H1 (cell line): ENCODE measurements at regions not wholly inside any gene's neighbourhood (a gene's known extent, or its start where the extent isn't known, plus 50 kb on each side); places are given as distances from the start of the nearest gene placed in this dataset.

ENCODE experiments used
- CTCF ChIA-PET: fragments of 300-600 bp; sonication (Branson Sonifier 250); formaldehyde crosslinking; loops from one replicate; lab custom pipeline; 2021; ENCODE audit not compliant: partially characterized antibody; lab: Charles Lee
- POLR2A ChIA-PET: fragments of 300-600 bp; sonication (Branson Sonifier 250); formaldehyde crosslinking; loops from one replicate; lab custom pipeline; 2021; ENCODE audit warnings: inconsistent platforms; ENCODE audit not compliant: partially characterized antibody; lab: Charles Lee
- DNase-seq, 2 experiments: peaks; one replicate each; pipeline versions ENCODE4 v3.0.0 to v3.0.0-alpha.2; 2010 to 2022; ENCODE audit warnings: low spot score in 2 of 2, low read depth in 1 of 2, mixed read lengths in 1 of 2
- FAIRE-seq: peaks from 2 replicates; lab custom pipeline; 2011; peaks lifted over from hg19 to GRCh38; lab: Jason Lieb, UNC
- H2AFZ ChIP-seq: 2 replicates; pipeline ENCODE4 v1.8.1; 2012; ENCODE audit warnings: low read length, inconsistent platforms
- H2AK5ac ChIP-seq: 2 replicates; pipeline ENCODE4 v1.6.1; 2013; ENCODE audit warnings: low read depth, low read length
- H2BK120ac ChIP-seq: replicated peaks from 2 replicates; pipeline ENCODE3; 2013; ENCODE audit warnings: low read depth, low read length, inconsistent platforms
- H2BK12ac ChIP-seq: 2 replicates; pipeline ENCODE4 v1.6.1; 2013; ENCODE audit warnings: low read depth, low read length
- H2BK15ac ChIP-seq: 2 replicates; pipeline ENCODE4 v1.6.1; 2013; ENCODE audit warnings: low read length
- H2BK20ac ChIP-seq: 2 replicates; pipeline ENCODE4 v1.6.1; 2013; ENCODE audit warnings: low read length
- H2BK5ac ChIP-seq: 2 replicates; pipeline ENCODE4 v1.6.1; 2013; ENCODE audit warnings: low read depth, low read length
- H3K14ac ChIP-seq: 2 replicates; pipeline ENCODE4 v1.6.1; 2013; ENCODE audit warnings: inconsistent platforms; ENCODE audit not compliant: insufficient read length
- H3K18ac ChIP-seq: 2 replicates; pipeline ENCODE4 v1.6.1; 2013; ENCODE audit warnings: low read length; ENCODE audit errors: extremely low read depth
- H3K23ac ChIP-seq: 2 replicates; pipeline ENCODE4 v1.6.1; 2013; ENCODE audit warnings: inconsistent platforms; ENCODE audit not compliant: insufficient read length
- H3K23me2 ChIP-seq: 2 replicates; pipeline ENCODE4 v1.6.1; 2013; ENCODE audit warnings: low read depth, low read length
- H3K27ac ChIP-seq: 2 replicates; pipeline ENCODE4 v1.6.1; 2011; ENCODE audit warnings: low read depth, low read length, inconsistent platforms
- H3K27me3 ChIP-seq, 4 experiments: replicated peaks in 1 of 4; 1 replicate in 1 of 4; 2 replicates in 3 of 4; pipeline versions ENCODE4 v1.6.1 to v1.8.1; 2011 to 2013; ENCODE audit warnings: low read length in 3 of 4, mild to moderate bottlenecking in 3 of 4, inconsistent platforms in 2 of 4, mixed read lengths in 2 of 4, moderate library complexity in 1 of 4; ENCODE audit not compliant: control insufficient read depth in 3 of 4, insufficient read depth in 3 of 4; ENCODE audit errors: extremely low read depth in 1 of 4
- H3K36me3 ChIP-seq, 4 experiments: 2 replicates each; pipeline versions ENCODE4 v1.6.1 to v1.8.1; 2011 to 2013; ENCODE audit warnings: mild to moderate bottlenecking in 4 of 4, low read length in 3 of 4, moderate library complexity in 2 of 4, control low read depth in 1 of 4, inconsistent platforms in 1 of 4; ENCODE audit not compliant: insufficient read depth in 4 of 4, control insufficient read depth in 2 of 4
- H3K4ac ChIP-seq: replicated peaks from 2 replicates; pipeline ENCODE3; 2013; ENCODE audit warnings: low read length, low read depth, mixed read lengths, inconsistent platforms; ENCODE audit not compliant: insufficient read length
- H3K4me1 ChIP-seq, 4 experiments: replicated peaks in 1 of 4; 1 replicate in 1 of 4; 2 replicates in 3 of 4; pipeline versions ENCODE4 v1.6.1 to v1.8.1; 2011 to 2013; ENCODE audit warnings: low read length in 3 of 4, inconsistent platforms in 2 of 4, mixed read lengths in 1 of 4; ENCODE audit not compliant: insufficient read depth in 4 of 4, control insufficient read depth in 3 of 4
- H3K4me2 ChIP-seq, 2 experiments: 2 replicates each; pipeline versions ENCODE4 v1.6.1 to v1.8.1; 2011 to 2013; ENCODE audit warnings: low read depth in 2 of 2, low read length in 2 of 2, control low read depth in 1 of 2, inconsistent platforms in 1 of 2, mild to moderate bottlenecking in 1 of 2; ENCODE audit not compliant: insufficient read depth in 1 of 2
- H3K4me3 ChIP-seq, 4 experiments: fragments of 200-600, 300-600 bp in 1 of 4; sonication (generic), shearing (Covaris generic), sonication (Bioruptor Twin) in 1 of 4; 2 replicates each; pipeline versions ENCODE4 v1.5.1 to v1.8.1; 2011 to 2016; ENCODE audit warnings: low read length in 4 of 4, low read depth in 3 of 4, control low read depth in 2 of 4, inconsistent platforms in 2 of 4, mild to moderate bottlenecking in 2 of 4, mixed read lengths in 1 of 4, moderate library complexity in 1 of 4; ENCODE audit not compliant: insufficient read depth in 2 of 4; ENCODE audit errors: extremely low read depth in 1 of 4
- H3K56ac ChIP-seq: replicated peaks from 2 replicates; pipeline ENCODE3; 2013; ENCODE audit warnings: low read depth, mild to moderate bottlenecking, mixed read lengths, low read length, inconsistent platforms; ENCODE audit not compliant: insufficient read length
- H3K79me1 ChIP-seq: 2 replicates; pipeline ENCODE4 v1.6.1; 2013; ENCODE audit warnings: low read depth, low read length, control low read depth
- H3K79me2 ChIP-seq, 2 experiments: 2 replicates each; pipeline versions ENCODE4 v1.6.1 to v1.8.1; 2012 to 2013; ENCODE audit warnings: low read length in 2 of 2, mild to moderate bottlenecking in 2 of 2, inconsistent platforms in 1 of 2; ENCODE audit not compliant: insufficient read depth in 2 of 2, control insufficient read depth in 1 of 2
- H3K9ac ChIP-seq, 4 experiments: replicated peaks in 1 of 4; 1 replicate in 1 of 4; 2 replicates in 3 of 4; pipeline versions ENCODE4 v1.6.1 to v1.8.1; 2011 to 2013; ENCODE audit warnings: low read depth in 3 of 4, low read length in 3 of 4, control low read depth in 2 of 4, mild to moderate bottlenecking in 2 of 4, moderate library complexity in 2 of 4, inconsistent platforms in 1 of 4; ENCODE audit errors: extremely low read depth in 1 of 4
- H3K9me3 ChIP-seq, 2 experiments: 2 replicates each; pipeline versions ENCODE4 v1.6.1 to v1.8.1; 2012 to 2013; ENCODE audit warnings: mild to moderate bottlenecking in 2 of 2, moderate library complexity in 2 of 2, control low read depth in 1 of 2, inconsistent platforms in 1 of 2, low read depth in 1 of 2, low read length in 1 of 2, mixed read lengths in 1 of 2; ENCODE audit not compliant: insufficient read depth in 2 of 2
- H4K20me1 ChIP-seq, 2 experiments: replicated peaks in 1 of 2; 2 replicates each; pipeline versions ENCODE3 to v1.8.1; 2011 to 2013; ENCODE audit warnings: inconsistent platforms in 2 of 2, low read length in 2 of 2, mild to moderate bottlenecking in 1 of 2; ENCODE audit not compliant: insufficient read depth in 2 of 2, control insufficient read depth in 1 of 2
- H4K5ac ChIP-seq: 2 replicates; pipeline ENCODE4 v1.6.1; 2013; ENCODE audit warnings: low read length, low read depth, mixed read lengths, inconsistent platforms; ENCODE audit not compliant: insufficient read length
- H4K8ac ChIP-seq: 2 replicates; pipeline ENCODE4 v1.8.0; 2013; ENCODE audit warnings: mild to moderate bottlenecking, moderate library complexity, low read length, inconsistent platforms; ENCODE audit not compliant: insufficient read depth; ENCODE audit errors: extremely low read depth
- H4K91ac ChIP-seq: replicated peaks from 2 replicates; pipeline ENCODE3; 2013; ENCODE audit warnings: low read length, mixed read lengths, inconsistent platforms; ENCODE audit not compliant: insufficient read length
- CBX5 ChIP-seq: fragments of 300-800, 300-1000 bp; sonication (generic); IDR thresholded peaks from 2 replicates; pipeline ENCODE4 v1.7.1; 2016; ENCODE audit warnings: antibody characterized with exemption, low read length, low read depth
- EZH2 ChIP-seq: fragments of 200-600 bp; sonication (generic); IDR thresholded peaks from 2 replicates; pipeline ENCODE4 v1.7.1; 2012; ENCODE audit warnings: low read depth, mild to moderate bottlenecking, moderate library complexity, low read length, inconsistent platforms; ENCODE audit not compliant: severe bottlenecking
- HDAC2 ChIP-seq, 2 experiments: fragments of 300-600 bp in 1 of 2; sonication (generic) in 1 of 2; IDR thresholded peaks; 2 replicates each; pipeline ENCODE4 v1.6.1; 2011 to 2012; ENCODE audit warnings: low read depth in 2 of 2, low read length in 2 of 2, mild to moderate bottlenecking in 2 of 2, moderate library complexity in 2 of 2, borderline replicate concordance in 1 of 2, inconsistent platforms in 1 of 2
- JUND ChIP-seq: IDR thresholded peaks from 2 replicates; pipeline ENCODE4 v1.6.1; 2011; ENCODE audit warnings: mild to moderate bottlenecking, improper control_type of control experiment, low read length
- KDM1A ChIP-seq: fragments of 200-600, 300-600 bp; sonication (generic); IDR thresholded peaks from 2 replicates; pipeline ENCODE4 v1.7.1; 2016; ENCODE audit warnings: mild to moderate bottlenecking, low read length, borderline replicate concordance
- RFX5 ChIP-seq: IDR thresholded peaks from 2 replicates; pipeline ENCODE4 v1.6.1; 2011; ENCODE audit warnings: low read depth, low read length, improper control_type of control experiment, borderline replicate concordance
- SAP30 ChIP-seq: fragments of 300-600 bp; sonication (generic); IDR thresholded peaks from 2 replicates; pipeline ENCODE4 v1.7.1; 2012; ENCODE audit warnings: low read length, moderate library complexity, mild to moderate bottlenecking, inconsistent platforms; ENCODE audit not compliant: insufficient read depth, insufficient replicate concordance
- ZNF274 ChIP-seq: IDR thresholded peaks from 2 replicates; pipeline ENCODE4 v1.7.0; 2012; ENCODE audit warnings: low read length, borderline replicate concordance; ENCODE audit errors: extremely low read depth
- WGBS, 2 experiments: shearing (Covaris generic) in 1 of 2; methylation state at CpG; one replicate each; pipeline versions ENCODE4 v1.1.6 to v1.1.7; 2013 to 2015; ENCODE audit warnings: low lambda C conversion rate in 2 of 2, mixed read lengths in 2 of 2, inconsistent platforms in 1 of 2, low coverage in 1 of 2, missing lambda C conversion rate in 1 of 2; ENCODE audit not compliant: insufficient replicate concordance in 2 of 2, insufficient coverage in 1 of 2, insufficient read length in 1 of 2; ENCODE audit errors: extremely low coverage in 1 of 2, missing lambda C conversion rate in 1 of 2; 5-methylcytosine and 5-hydroxymethylcytosine counted together
- TF ChIP-seq, protein P1 (sequence below), 3 experiments: IDR thresholded peaks; 1 replicate in 2 of 3; 2 replicates in 1 of 3; pipeline versions ENCODE4 v1.5.1 to v1.6.1; 2011; ENCODE audit warnings: low read length in 3 of 3, mild to moderate bottlenecking in 3 of 3, inconsistent platforms in 2 of 3, low read depth in 1 of 3, moderate library complexity in 1 of 3; ENCODE audit not compliant: insufficient read depth in 1 of 3; ENCODE audit errors: control extremely low read depth in 1 of 3
- TF ChIP-seq, protein P2 (sequence below): IDR thresholded peaks from 2 replicates; pipeline ENCODE4 v1.6.1; 2012; ENCODE audit warnings: inconsistent platforms

DNA sequence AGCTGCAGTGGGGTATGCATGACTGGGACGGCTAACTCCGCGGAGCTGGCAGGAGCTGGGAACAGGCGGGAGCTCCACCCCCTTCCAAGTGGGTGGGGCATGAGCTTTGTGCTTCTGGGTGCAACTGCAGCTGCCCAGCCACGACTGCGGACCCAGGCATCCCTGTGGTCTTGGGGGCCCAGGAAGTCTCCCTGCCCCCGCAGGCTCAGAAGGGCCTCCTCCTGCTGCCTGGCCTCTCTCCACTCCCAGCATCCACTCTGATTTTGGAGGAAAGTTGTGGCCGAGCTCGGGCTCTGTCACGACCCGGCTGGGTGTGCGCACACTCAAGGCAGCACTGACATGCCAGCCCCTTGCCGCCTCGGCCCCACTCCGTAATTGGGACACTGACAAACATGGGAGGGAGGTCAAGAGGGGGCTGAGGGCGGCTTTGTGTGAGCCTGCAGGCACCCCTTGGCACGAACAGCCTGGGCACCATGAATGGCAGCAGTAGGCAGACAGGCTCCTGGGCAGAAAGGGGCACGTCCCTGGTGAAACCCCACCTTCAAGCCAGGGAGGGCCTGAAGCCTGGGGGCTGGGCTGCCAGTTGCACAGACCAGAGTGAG is 822.6 kb downstream of the GLUD2 start:
- Histone ChIP-seq H4K5ac (no peak overlapping the region), H3K4me3 (no peak overlapping the region), H3K9ac (no peak overlapping the region), H2BK12ac (no peak overlapping the region), H3K27me3 (no peaks in the 10 kb centered on the region), H2BK20ac (no peak overlapping the region), H3K23ac (no peak overlapping the region), H2BK5ac (no peak overlapping the region), H3K9me3 (peaks cover 0 to 6% of the 10 kb centered on the region in 2 experiments; a peak in 1 of 4 replicates), H3K4me2 (no peak overlapping the region), H2AFZ (no peak overlapping the region), H3K79me1 (no peaks in the 10 kb centered on the region), H2AK5ac (no peak overlapping the region), H4K20me1 (no peaks in the 10 kb centered on the region), H4K91ac (no peak overlapping the region), H3K56ac (no peak overlapping the region), H3K79me2 (no peaks in the 10 kb centered on the region), H3K14ac (no peak overlapping the region), H3K36me3 (no peaks in the 10 kb centered on the region), H3K18ac (no peak overlapping the region), H4K8ac (no peak overlapping the region), H2BK120ac (no peak overlapping the region), H3K4ac (no peak overlapping the region), H3K23me2 (no peaks in the 10 kb centered on the region), H3K27ac (no peak overlapping the region), H2BK15ac (no peak overlapping the region), H3K4me1 (no peaks in the 10 kb centered on the region)
- CTCF ChIA-PET: no interaction called here
- POLR2A ChIA-PET: no interaction called here
- 98% methylated on average over 8 of the region's 18 CpGs; no CpG with 5 or more reads in 1 of the 2 experiments for WGBS, 2 experiments
- no peak for DNase-seq
- FAIRE-seq: no peak
- TF ChIP-seq HDAC2 (IDR thresholded peaks at IDR 0.05; ENCODE audit: borderline replicate concordance in 1 of 2, low read depth in 2 of 2, low read length in 2 of 2) (no peak), SAP30 (no peak), RFX5 (no peak), KDM1A (no peak), EZH2 (no peak), CBX5 (no peak), JUND (no peak), ZNF274 (no peak)
- TF ChIP-seq, protein P1, sequence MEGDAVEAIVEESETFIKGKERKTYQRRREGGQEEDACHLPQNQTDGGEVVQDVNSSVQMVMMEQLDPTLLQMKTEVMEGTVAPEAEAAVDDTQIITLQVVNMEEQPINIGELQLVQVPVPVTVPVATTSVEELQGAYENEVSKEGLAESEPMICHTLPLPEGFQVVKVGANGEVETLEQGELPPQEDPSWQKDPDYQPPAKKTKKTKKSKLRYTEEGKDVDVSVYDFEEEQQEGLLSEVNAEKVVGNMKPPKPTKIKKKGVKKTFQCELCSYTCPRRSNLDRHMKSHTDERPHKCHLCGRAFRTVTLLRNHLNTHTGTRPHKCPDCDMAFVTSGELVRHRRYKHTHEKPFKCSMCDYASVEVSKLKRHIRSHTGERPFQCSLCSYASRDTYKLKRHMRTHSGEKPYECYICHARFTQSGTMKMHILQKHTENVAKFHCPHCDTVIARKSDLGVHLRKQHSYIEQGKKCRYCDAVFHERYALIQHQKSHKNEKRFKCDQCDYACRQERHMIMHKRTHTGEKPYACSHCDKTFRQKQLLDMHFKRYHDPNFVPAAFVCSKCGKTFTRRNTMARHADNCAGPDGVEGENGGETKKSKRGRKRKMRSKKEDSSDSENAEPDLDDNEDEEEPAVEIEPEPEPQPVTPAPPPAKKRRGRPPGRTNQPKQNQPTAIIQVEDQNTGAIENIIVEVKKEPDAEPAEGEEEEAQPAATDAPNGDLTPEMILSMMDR (IDR thresholded peaks at IDR 0.05; ENCODE audit: control extremely low read depth in 1 of 3, insufficient read depth in 1 of 3, low read depth in 1 of 3, low read length in 3 of 3): no peak
- TF ChIP-seq, protein P2, sequence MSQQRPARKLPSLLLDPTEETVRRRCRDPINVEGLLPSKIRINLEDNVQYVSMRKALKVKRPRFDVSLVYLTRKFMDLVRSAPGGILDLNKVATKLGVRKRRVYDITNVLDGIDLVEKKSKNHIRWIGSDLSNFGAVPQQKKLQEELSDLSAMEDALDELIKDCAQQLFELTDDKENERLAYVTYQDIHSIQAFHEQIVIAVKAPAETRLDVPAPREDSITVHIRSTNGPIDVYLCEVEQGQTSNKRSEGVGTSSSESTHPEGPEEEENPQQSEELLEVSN: no peak
